ENCODE measurements at regions not wholly inside any gene's neighbourhood (a gene's known extent, or its start where the extent isn't known, plus 50 kb on each side); places are given as distances from the start of the nearest gene placed in this dataset.
"Not testable (repeated sequence)": the region's sequence is repeated elsewhere in the genome, so short reads cannot be mapped to it uniquely, and the experiment has no call there.

DNA sequence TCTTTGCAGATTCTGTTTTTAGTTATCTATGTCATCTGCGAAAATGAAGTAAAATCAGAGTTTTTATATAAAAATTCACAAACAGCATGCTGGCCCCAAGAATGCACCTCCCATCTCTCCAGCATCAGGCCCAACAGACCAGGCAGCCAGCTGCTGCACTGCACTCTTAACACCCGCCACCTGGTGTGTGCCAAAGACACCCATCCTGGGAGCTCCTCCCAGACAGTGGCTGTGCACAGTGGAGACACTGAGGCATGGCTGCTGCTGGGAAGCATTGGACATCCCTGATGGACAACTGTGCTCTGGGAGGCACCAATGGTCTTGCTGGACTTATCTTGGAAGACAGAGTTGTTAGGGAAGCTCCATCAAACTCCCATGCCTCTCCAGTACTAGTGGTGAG lies 817.2 kb downstream of the TMEM121 start:
- Histone ChIP-seq H3K9ac (ENCODE audit: insufficient read depth in 1 of 2, low read length in 2 of 2) (no peak overlapping the region), H3K27me3 (ENCODE audit: control insufficient read depth in 3 of 3, insufficient read depth in 3 of 3, low read length in 2 of 3) (peaks cover 0 to 4% (median 0%) of the 10 kb centered on the region in 3 donors), H3K9me3 (ENCODE audit: control insufficient read depth in 4 of 4, insufficient read depth in 3 of 4, low read length in 3 of 4) (no peaks in the 10 kb centered on the region), H3K4me1 (ENCODE audit: control insufficient read depth in 5 of 5, insufficient read depth in 5 of 5, low read length in 5 of 5) (no peaks in the 10 kb centered on the region), H3K36me3 (ENCODE audit: control insufficient read depth in 4 of 4, insufficient read depth in 4 of 4, low read length in 4 of 4) (no peaks in the 10 kb centered on the region), H3K4me3 (no peak overlapping the region), H3K27ac (ENCODE audit: low read depth in 1 of 2, low read length in 1 of 2) (no peak overlapping the region)
- WGBS, 2 donors, result 66 to 70% methylated on average over 2 of the region's 2 CpGs
- ATAC-seq (ENCODE audit: insufficient read depth, low FRiP score) (no peak), DNase-seq (no peak)
- no peak for TF ChIP-seq CTCF (IDR thresholded peaks at IDR 0.05; ENCODE audit: control extremely low read depth, extremely low read depth)

DNA sequence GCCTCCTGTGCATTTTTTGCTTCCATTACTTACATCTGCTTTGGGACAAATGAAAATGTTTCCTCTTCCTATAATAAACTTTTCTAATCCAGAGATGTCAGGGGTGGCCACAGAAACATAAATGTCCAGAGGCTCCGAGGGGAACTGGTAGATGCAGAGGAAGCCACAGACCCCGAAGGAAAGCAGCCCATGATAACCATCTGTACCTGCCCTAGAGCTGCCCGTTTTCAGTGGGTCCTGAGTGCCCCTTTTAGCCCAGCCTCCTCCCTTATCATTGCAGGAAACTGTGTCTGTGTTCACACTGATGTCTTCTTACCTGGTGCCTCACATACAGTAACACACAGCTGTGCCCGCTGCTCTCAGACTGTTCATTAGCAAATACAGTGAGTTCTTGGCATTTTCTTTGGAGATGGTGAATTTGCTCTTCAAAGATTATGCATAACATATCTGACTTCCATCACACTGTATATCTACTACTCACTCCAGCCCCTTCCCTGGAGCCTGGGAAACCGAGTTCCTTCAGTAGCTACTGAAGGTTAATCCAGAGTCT lies 817.8 kb downstream of the TMEM121 start:
- H3K36me3 ChIP-seq (ENCODE audit: control insufficient read depth in 4 of 4, insufficient read depth in 4 of 4, low read length in 4 of 4); H3K4me3 ChIP-seq; H3K9ac ChIP-seq (ENCODE audit: insufficient read depth in 1 of 2, low read length in 2 of 2); H3K4me1 ChIP-seq (ENCODE audit: control insufficient read depth in 5 of 5, insufficient read depth in 5 of 5, low read length in 5 of 5); H3K27ac ChIP-seq (ENCODE audit: low read depth in 1 of 2, low read length in 1 of 2); H3K27me3 ChIP-seq (ENCODE audit: control insufficient read depth in 3 of 3, insufficient read depth in 3 of 3, low read length in 2 of 3); H3K9me3 ChIP-seq (ENCODE audit: control insufficient read depth in 4 of 4, insufficient read depth in 3 of 4, low read length in 3 of 4); DNase-seq: not testable (repeated sequence)
- WGBS, 2 donors, result 22 to 28% methylated on average over 4 to 5 of the region's 5 CpGs
- ATAC-seq (ENCODE audit: insufficient read depth, low FRiP score), result peak; percentile 11

- ATAC-seq (ENCODE audit: insufficient read depth, low FRiP score); H3K27me3 ChIP-seq (ENCODE audit: control insufficient read depth in 3 of 3, insufficient read depth in 3 of 3, low read length in 2 of 3); DNase-seq; H3K9ac ChIP-seq (ENCODE audit: insufficient read depth in 1 of 2, low read length in 2 of 2); H3K27ac ChIP-seq (ENCODE audit: low read depth in 1 of 2, low read length in 1 of 2); H3K4me3 ChIP-seq; H3K36me3 ChIP-seq (ENCODE audit: control insufficient read depth in 4 of 4, insufficient read depth in 4 of 4, low read length in 4 of 4); H3K4me1 ChIP-seq (ENCODE audit: control insufficient read depth in 5 of 5, insufficient read depth in 5 of 5, low read length in 5 of 5); H3K9me3 ChIP-seq (ENCODE audit: control insufficient read depth in 4 of 4, insufficient read depth in 3 of 4, low read length in 3 of 4): not testable (repeated sequence)
- 71 to 75% methylated on average over 3 to 5 of the region's 5 CpGs for WGBS, 2 donors
These were observed 818.6 kb downstream of the TMEM121 start for GRCh38 chr14:106344791-106345479.

DNA sequence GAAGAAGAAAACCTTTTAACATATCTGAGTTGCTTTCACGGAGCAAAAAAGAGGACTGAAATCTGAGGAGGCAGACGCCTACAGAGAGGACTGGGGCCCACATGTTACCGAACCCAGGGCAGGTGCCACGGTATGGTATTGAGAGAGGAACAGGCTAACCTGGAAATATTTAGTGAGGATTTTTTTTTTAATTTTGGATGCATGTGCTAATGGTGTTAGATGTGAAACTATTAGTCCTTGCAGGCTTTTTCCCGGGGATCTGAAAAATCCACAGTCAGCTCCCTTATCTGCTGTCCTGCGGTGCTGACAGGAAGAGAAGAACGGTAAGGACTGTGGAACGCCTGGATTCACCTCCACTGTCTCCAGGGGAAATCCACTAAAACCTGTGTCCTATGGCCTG lies 819.7 kb downstream of the TMEM121 start:
- Histone ChIP-seq H3K9me3 (ENCODE audit: control insufficient read depth in 4 of 4, insufficient read depth in 3 of 4, low read length in 3 of 4) (no peaks in the 10 kb centered on the region), H3K27ac (ENCODE audit: low read depth in 1 of 2, low read length in 1 of 2) (no peak overlapping the region), H3K4me3 (no peak overlapping the region), H3K27me3 (ENCODE audit: control insufficient read depth in 3 of 3, insufficient read depth in 3 of 3, low read length in 2 of 3) (peaks cover 0 to 4% (median 0%) of the 10 kb centered on the region in 3 donors), H3K4me1 (ENCODE audit: control insufficient read depth in 5 of 5, insufficient read depth in 5 of 5, low read length in 5 of 5) (no peaks in the 10 kb centered on the region), H3K36me3 (ENCODE audit: control insufficient read depth in 4 of 4, insufficient read depth in 4 of 4, low read length in 4 of 4) (no peaks in the 10 kb centered on the region), H3K9ac (ENCODE audit: insufficient read depth in 1 of 2, low read length in 2 of 2) (no peak overlapping the region)
- ATAC-seq (ENCODE audit: insufficient read depth, low FRiP score), result no peak
- TF ChIP-seq CTCF (IDR thresholded peaks at IDR 0.05; ENCODE audit: control extremely low read depth, extremely low read depth), result no peak
- 70 to 74% methylated on average over 8 of the region's 8 CpGs for WGBS, 2 donors
- DNase-seq, result no peak
